ENCODE measurements at regions not wholly inside any gene's neighbourhood (a gene's known extent, or its start where the extent isn't known, plus 50 kb on each side); places are given as distances from the start of the nearest gene placed in this dataset.

GRCh38 chr13:36548129-36548528 is 115.8 kb downstream of the CCNA1 start:
- Histone ChIP-seq H3K79me2 (ENCODE audit: control insufficient read depth, insufficient read depth, low read length) (no peaks in the 10 kb centered on the region), H3K9ac (ENCODE audit: insufficient read depth, low read length) (no peak overlapping the region), H4K20me1 (ENCODE audit: control insufficient read depth, extremely low read depth, insufficient read depth, low read length) (no peaks in the 10 kb centered on the region), H3K27me3 (ENCODE audit: control insufficient read depth, insufficient read depth, low read length) (no peaks in the 10 kb centered on the region), H3K36me3 (ENCODE audit: control insufficient read depth, insufficient read depth, low read length) (no peaks in the 10 kb centered on the region), H3K9me3 (ENCODE audit: control insufficient read depth, insufficient read depth, low read depth, low read length) (no peaks in the 10 kb centered on the region), H2AFZ (ENCODE audit: low read length) (no peak overlapping the region), H3K4me2 (ENCODE audit: extremely low read depth, insufficient read depth, low read length) (no peak overlapping the region), H3K27ac (ENCODE audit: insufficient read depth, low read length) (no peak overlapping the region), H3K4me1 (ENCODE audit: control insufficient read depth, extremely low read depth, insufficient read depth, low read length) (no peaks in the 10 kb centered on the region), H3K4me3 (replicated peaks in 1 of 4; ENCODE audit: control extremely low read depth in 1 of 4, insufficient read depth in 1 of 4, low read depth in 3 of 4, low read length in 4 of 4) (no peak overlapping the region)
- no peak for DNase-seq (ENCODE audit: low read depth in 2 of 2)
- TF ChIP-seq CTCF (conservative IDR thresholded peaks at IDR 0.05 in 1 of 2, IDR thresholded peaks at IDR 0.05 in 1 of 2; ENCODE audit: low read depth in 1 of 2, low read length in 2 of 2) (no peak), EZH2 (IDR thresholded peaks at IDR 0.05; ENCODE audit: low read length, missing control alignments) (no peak)

- Histone ChIP-seq H3K4me3 (replicated peaks in 1 of 4; ENCODE audit: control extremely low read depth in 1 of 4, insufficient read depth in 1 of 4, low read depth in 3 of 4, low read length in 4 of 4) (no peak overlapping the region), H3K27me3 (ENCODE audit: control insufficient read depth, insufficient read depth, low read length) (no peaks in the 10 kb centered on the region), H3K36me3 (ENCODE audit: control insufficient read depth, insufficient read depth, low read length) (no peaks in the 10 kb centered on the region), H3K4me1 (ENCODE audit: control insufficient read depth, extremely low read depth, insufficient read depth, low read length) (no peaks in the 10 kb centered on the region), H3K27ac (ENCODE audit: insufficient read depth, low read length) (no peak overlapping the region), H3K9ac (ENCODE audit: insufficient read depth, low read length) (no peak overlapping the region), H3K9me3 (ENCODE audit: control insufficient read depth, insufficient read depth, low read depth, low read length) (no peaks in the 10 kb centered on the region), H3K79me2 (ENCODE audit: control insufficient read depth, insufficient read depth, low read length) (no peaks in the 10 kb centered on the region), H3K4me2 (ENCODE audit: extremely low read depth, insufficient read depth, low read length) (no peak overlapping the region), H4K20me1 (ENCODE audit: control insufficient read depth, extremely low read depth, insufficient read depth, low read length) (no peaks in the 10 kb centered on the region), H2AFZ (ENCODE audit: low read length) (no peak overlapping the region)
- TF ChIP-seq CTCF (conservative IDR thresholded peaks at IDR 0.05 in 1 of 2, IDR thresholded peaks at IDR 0.05 in 1 of 2; ENCODE audit: low read depth in 1 of 2, low read length in 2 of 2) (no peak), EZH2 (IDR thresholded peaks at IDR 0.05; ENCODE audit: low read length, missing control alignments) (no peak)
- DNase-seq (ENCODE audit: low read depth in 2 of 2) = no peak
Measured at GRCh38 chr13:36549126-36549702, 116.9 kb downstream of the CCNA1 start.

GRCh38 chr13:36549755-36550154 is 117.5 kb downstream of the CCNA1 start:
- Histone ChIP-seq H3K27me3 (ENCODE audit: control insufficient read depth, insufficient read depth, low read length) (no peaks in the 10 kb centered on the region), H3K9me3 (ENCODE audit: control insufficient read depth, insufficient read depth, low read depth, low read length) (no peaks in the 10 kb centered on the region), H3K27ac (ENCODE audit: insufficient read depth, low read length) (no peak overlapping the region), H3K4me2 (ENCODE audit: extremely low read depth, insufficient read depth, low read length) (no peak overlapping the region), H3K9ac (ENCODE audit: insufficient read depth, low read length) (no peak overlapping the region), H4K20me1 (ENCODE audit: control insufficient read depth, extremely low read depth, insufficient read depth, low read length) (no peaks in the 10 kb centered on the region), H3K4me3 (replicated peaks in 1 of 4; ENCODE audit: control extremely low read depth in 1 of 4, insufficient read depth in 1 of 4, low read depth in 3 of 4, low read length in 4 of 4) (no peak overlapping the region), H3K36me3 (ENCODE audit: control insufficient read depth, insufficient read depth, low read length) (no peaks in the 10 kb centered on the region), H3K79me2 (ENCODE audit: control insufficient read depth, insufficient read depth, low read length) (no peaks in the 10 kb centered on the region), H3K4me1 (ENCODE audit: control insufficient read depth, extremely low read depth, insufficient read depth, low read length) (no peaks in the 10 kb centered on the region), H2AFZ (ENCODE audit: low read length) (no peak overlapping the region)
- TF ChIP-seq CTCF (conservative IDR thresholded peaks at IDR 0.05 in 1 of 2, IDR thresholded peaks at IDR 0.05 in 1 of 2; ENCODE audit: low read depth in 1 of 2, low read length in 2 of 2) (no peak), EZH2 (IDR thresholded peaks at IDR 0.05; ENCODE audit: low read length, missing control alignments) (no peak)
- DNase-seq (ENCODE audit: low read depth in 2 of 2) = no peak

All from fibroblast of lung (primary cell).